Vagina (tissue), 2 donors: ENCODE measurements at regions not wholly inside any gene's neighbourhood (a gene's known extent, or its start where the extent isn't known, plus 50 kb on each side); places are given as distances from the start of the nearest gene placed in this dataset.

Experiments
- DNase-seq, 2 donors: peaks; one replicate each; pipeline ENCODE4 v3.0.0-alpha.2; 2017; ENCODE audit errors: extremely low spot score in 2 of 2
- H3K27ac ChIP-seq: fragments of 200-600 bp; sonication (generic); one replicate; pipeline ENCODE4 v1.5.1; 2019
- H3K27me3 ChIP-seq: fragments of 200-600 bp; sonication (generic); one replicate; pipeline ENCODE4 v1.5.1; 2019
- H3K36me3 ChIP-seq, 2 donors: fragments of 200-600 bp; sonication (generic); one replicate each; pipeline ENCODE4 v1.5.1; 2017 to 2019
- H3K4me1 ChIP-seq: fragments of 200-600 bp; sonication (generic); one replicate; pipeline ENCODE4 v1.5.1; 2019
- H3K4me3 ChIP-seq, 2 donors: fragments of 200-600 bp; sonication (generic); 1 replicate in 1 of 2; 2 replicates in 1 of 2; pipeline ENCODE4 v1.5.1; 2016 to 2019
- H3K9me3 ChIP-seq: fragments of 200-600 bp; sonication (generic); one replicate; pipeline ENCODE4 v1.5.1; 2019
- CTCF ChIP-seq, 3 experiments: fragments of 450-650 bp in 2 of 3; fragments of 200-600 bp in 1 of 3; sonication (generic) in 1 of 3; IDR thresholded peaks; one replicate each; pipeline ENCODE4 v1.5.1; 2017 to 2019; ENCODE audit warnings: antibody characterized with exemption in 3 of 3, mild to moderate bottlenecking in 2 of 3, moderate library complexity in 2 of 3
- POLR2A ChIP-seq, 2 donors: fragments of 450-650 bp; IDR thresholded peaks; one replicate each; pipeline ENCODE4 v1.6.1; 2017; ENCODE audit warnings: antibody characterized with exemption in 2 of 2, mild to moderate bottlenecking in 2 of 2, moderate library complexity in 2 of 2
- POLR2AphosphoS5 ChIP-seq, 2 donors: sonication (generic); formaldehyde crosslinking; IDR thresholded peaks; one replicate each; pipeline ENCODE4 v1.9.0; 2017; ENCODE audit warnings: antibody characterized with exemption in 2 of 2, mild to moderate bottlenecking in 2 of 2, low read depth in 1 of 2; ENCODE audit not compliant: insufficient read depth in 1 of 2
- intact Hi-C: fragments of 100-400 bp; cut with DNase I; formaldehyde crosslinking; loops from one replicate; pipeline ENCODE4 v1.15.1; 2023

- Histone ChIP-seq H3K9me3 (no peaks in the 10 kb centered on the region), H3K27me3 (no peaks in the 10 kb centered on the region), H3K4me1 (no peaks in the 10 kb centered on the region), H3K27ac (no peak overlapping the region), H3K4me3 (no peak overlapping the region), H3K36me3 (no peaks in the 10 kb centered on the region)
- DNase-seq = no peak
- intact Hi-C loops = no loop called here
- TF ChIP-seq POLR2AphosphoS5 (IDR thresholded peaks at IDR 0.05; ENCODE audit: insufficient read depth in 1 of 2, low read depth in 1 of 2) = no peak
- no peak for TF ChIP-seq POLR2A (IDR thresholded peaks at IDR 0.05)
- TF ChIP-seq CTCF (IDR thresholded peaks at IDR 0.05) = no peak
Measured at GRCh38 chr6:109261811-109262210, 120.5 kb downstream of the CD164 start.

GRCh38 chr6:109260701-109261100, 121.6 kb downstream of the CD164 start:
- Histone ChIP-seq H3K27ac (no peak overlapping the region), H3K4me3 (no peak overlapping the region), H3K27me3 (no peaks in the 10 kb centered on the region), H3K36me3 (no peaks in the 10 kb centered on the region), H3K9me3 (no peaks in the 10 kb centered on the region), H3K4me1 (no peaks in the 10 kb centered on the region)
- intact Hi-C loops = no loop called here
- DNase-seq = no peak
- TF ChIP-seq CTCF (IDR thresholded peaks at IDR 0.05) = no peak
- TF ChIP-seq POLR2AphosphoS5 (IDR thresholded peaks at IDR 0.05; ENCODE audit: insufficient read depth in 1 of 2, low read depth in 1 of 2) = no peak
- no peak for TF ChIP-seq POLR2A (IDR thresholded peaks at IDR 0.05)

GRCh38 chr6:109260126-109260525, 122.1 kb downstream of the CD164 start:
- no peak for DNase-seq
- H3K4me3 ChIP-seq = no peak overlapping the region
- intact Hi-C loops = no loop called here
- H3K9me3 ChIP-seq = no peaks in the 10 kb centered on the region
- no peaks in the 10 kb centered on the region for H3K36me3 ChIP-seq
- no peak overlapping the region for H3K27ac ChIP-seq
- TF ChIP-seq POLR2AphosphoS5 (IDR thresholded peaks at IDR 0.05; ENCODE audit: insufficient read depth in 1 of 2, low read depth in 1 of 2) = no peak
- TF ChIP-seq POLR2A (IDR thresholded peaks at IDR 0.05) = no peak
- no peak for TF ChIP-seq CTCF (IDR thresholded peaks at IDR 0.05)
- no peaks in the 10 kb centered on the region for H3K27me3 ChIP-seq
- H3K4me1 ChIP-seq = no peaks in the 10 kb centered on the region

- Histone ChIP-seq H3K4me1 (no peaks in the 10 kb centered on the region), H3K27me3 (no peaks in the 10 kb centered on the region), H3K9me3 (no peaks in the 10 kb centered on the region), H3K4me3 (no peak overlapping the region), H3K36me3 (no peaks in the 10 kb centered on the region), H3K27ac (no peak overlapping the region)
- no peak for DNase-seq
- intact Hi-C loops = no loop called here
- TF ChIP-seq POLR2AphosphoS5 (IDR thresholded peaks at IDR 0.05; ENCODE audit: insufficient read depth in 1 of 2, low read depth in 1 of 2) (no peak), CTCF (IDR thresholded peaks at IDR 0.05) (no peak), POLR2A (IDR thresholded peaks at IDR 0.05) (no peak)
Measured at GRCh38 chr6:109258129-109258528, 124.1 kb downstream of the CD164 start.

GRCh38 chr6:109257494-109257893, 124.8 kb downstream of the CD164 start:
- Histone ChIP-seq H3K27me3 (no peaks in the 10 kb centered on the region), H3K4me3 (no peak overlapping the region), H3K27ac (no peak overlapping the region), H3K9me3 (no peaks in the 10 kb centered on the region), H3K36me3 (no peaks in the 10 kb centered on the region), H3K4me1 (peaks cover 3% of the 10 kb centered on the region)
- intact Hi-C loops = no loop called here
- no peak for DNase-seq
- TF ChIP-seq POLR2A (IDR thresholded peaks at IDR 0.05) = no peak
- no peak for TF ChIP-seq POLR2AphosphoS5 (IDR thresholded peaks at IDR 0.05; ENCODE audit: insufficient read depth in 1 of 2, low read depth in 1 of 2)
- no peak for TF ChIP-seq CTCF (IDR thresholded peaks at IDR 0.05)
